ENCODE measurements at regions not wholly inside any gene's neighbourhood (a gene's known extent, or its start where the extent isn't known, plus 50 kb on each side); places are given as distances from the start of the nearest gene placed in this dataset.

DNA sequence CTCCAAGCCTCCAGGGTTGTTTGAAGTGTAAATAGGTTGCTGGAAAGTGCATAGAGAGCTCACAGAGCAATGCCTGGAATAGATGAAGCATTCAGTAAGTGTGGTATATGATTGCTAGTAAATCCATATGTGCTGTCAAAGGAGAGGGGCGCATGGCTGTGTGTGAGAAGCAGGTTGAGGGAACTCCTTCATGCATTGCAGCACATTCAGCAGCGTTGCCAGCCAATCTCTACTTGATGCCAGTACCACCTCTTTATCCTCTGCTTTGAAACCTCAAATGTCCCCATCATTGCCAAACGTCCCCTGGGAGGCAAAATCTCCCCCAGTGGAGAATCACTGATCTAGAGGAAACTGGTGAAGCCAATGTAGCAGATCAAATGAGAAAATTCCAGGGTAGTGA lies 82.7 kb upstream of the RALGAPA2 start:
- TF ChIP-seq JUN (IDR thresholded peaks at IDR 0.05), result no peak
- TF ChIP-seq ZFP36 (IDR thresholded peaks at IDR 0.05; ENCODE audit: borderline replicate concordance, partially characterized antibody), result no peak
- TF ChIP-seq, protein P1, sequence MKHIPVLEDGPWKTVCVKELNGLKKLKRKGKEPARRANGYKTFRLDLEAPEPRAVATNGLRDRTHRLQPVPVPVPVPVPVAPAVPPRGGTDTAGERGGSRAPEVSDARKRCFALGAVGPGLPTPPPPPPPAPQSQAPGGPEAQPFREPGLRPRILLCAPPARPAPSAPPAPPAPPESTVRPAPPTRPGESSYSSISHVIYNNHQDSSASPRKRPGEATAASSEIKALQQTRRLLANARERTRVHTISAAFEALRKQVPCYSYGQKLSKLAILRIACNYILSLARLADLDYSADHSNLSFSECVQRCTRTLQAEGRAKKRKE (CRISPR knock-in tag; IDR thresholded peaks at IDR 0.05; ENCODE audit: low read depth), result no peak
- TF ChIP-seq SMC3 (IDR thresholded peaks at IDR 0.05), result no peak
- no peak for TF ChIP-seq EP300 (IDR thresholded peaks at IDR 0.05)
- TF ChIP-seq POLR2A (IDR thresholded peaks at IDR 0.05; ENCODE audit: low read length), result no peak
- TF ChIP-seq, protein P2, sequence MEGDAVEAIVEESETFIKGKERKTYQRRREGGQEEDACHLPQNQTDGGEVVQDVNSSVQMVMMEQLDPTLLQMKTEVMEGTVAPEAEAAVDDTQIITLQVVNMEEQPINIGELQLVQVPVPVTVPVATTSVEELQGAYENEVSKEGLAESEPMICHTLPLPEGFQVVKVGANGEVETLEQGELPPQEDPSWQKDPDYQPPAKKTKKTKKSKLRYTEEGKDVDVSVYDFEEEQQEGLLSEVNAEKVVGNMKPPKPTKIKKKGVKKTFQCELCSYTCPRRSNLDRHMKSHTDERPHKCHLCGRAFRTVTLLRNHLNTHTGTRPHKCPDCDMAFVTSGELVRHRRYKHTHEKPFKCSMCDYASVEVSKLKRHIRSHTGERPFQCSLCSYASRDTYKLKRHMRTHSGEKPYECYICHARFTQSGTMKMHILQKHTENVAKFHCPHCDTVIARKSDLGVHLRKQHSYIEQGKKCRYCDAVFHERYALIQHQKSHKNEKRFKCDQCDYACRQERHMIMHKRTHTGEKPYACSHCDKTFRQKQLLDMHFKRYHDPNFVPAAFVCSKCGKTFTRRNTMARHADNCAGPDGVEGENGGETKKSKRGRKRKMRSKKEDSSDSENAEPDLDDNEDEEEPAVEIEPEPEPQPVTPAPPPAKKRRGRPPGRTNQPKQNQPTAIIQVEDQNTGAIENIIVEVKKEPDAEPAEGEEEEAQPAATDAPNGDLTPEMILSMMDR (IDR thresholded peaks at IDR 0.05), result no peak
